ENCODE measurements at regions not wholly inside any gene's neighbourhood (a gene's known extent, or its start where the extent isn't known, plus 50 kb on each side); places are given as distances from the start of the nearest gene placed in this dataset.

GRCh38 chr13:76000131-76000530, 364.0 kb downstream of the LMO7 start:
- Histone ChIP-seq H3K27ac (no peak overlapping the region), H3K27me3 (no peaks in the 10 kb centered on the region), H3K9me3 (no peaks in the 10 kb centered on the region), H3K4me3 (no peak overlapping the region), H3K4me1 (no peaks in the 10 kb centered on the region), H3K36me3 (no peaks in the 10 kb centered on the region)
- intact Hi-C loops (cut with DNase I), result no loop called here
- TF ChIP-seq, protein P1, sequence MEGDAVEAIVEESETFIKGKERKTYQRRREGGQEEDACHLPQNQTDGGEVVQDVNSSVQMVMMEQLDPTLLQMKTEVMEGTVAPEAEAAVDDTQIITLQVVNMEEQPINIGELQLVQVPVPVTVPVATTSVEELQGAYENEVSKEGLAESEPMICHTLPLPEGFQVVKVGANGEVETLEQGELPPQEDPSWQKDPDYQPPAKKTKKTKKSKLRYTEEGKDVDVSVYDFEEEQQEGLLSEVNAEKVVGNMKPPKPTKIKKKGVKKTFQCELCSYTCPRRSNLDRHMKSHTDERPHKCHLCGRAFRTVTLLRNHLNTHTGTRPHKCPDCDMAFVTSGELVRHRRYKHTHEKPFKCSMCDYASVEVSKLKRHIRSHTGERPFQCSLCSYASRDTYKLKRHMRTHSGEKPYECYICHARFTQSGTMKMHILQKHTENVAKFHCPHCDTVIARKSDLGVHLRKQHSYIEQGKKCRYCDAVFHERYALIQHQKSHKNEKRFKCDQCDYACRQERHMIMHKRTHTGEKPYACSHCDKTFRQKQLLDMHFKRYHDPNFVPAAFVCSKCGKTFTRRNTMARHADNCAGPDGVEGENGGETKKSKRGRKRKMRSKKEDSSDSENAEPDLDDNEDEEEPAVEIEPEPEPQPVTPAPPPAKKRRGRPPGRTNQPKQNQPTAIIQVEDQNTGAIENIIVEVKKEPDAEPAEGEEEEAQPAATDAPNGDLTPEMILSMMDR (IDR thresholded peaks at IDR 0.05), result no peak
- DNase-seq (ENCODE audit: low spot score in 2 of 2), result no peak

- DNase-seq (ENCODE audit: low spot score in 2 of 2), result no peak
- H3K9me3 ChIP-seq, result no peaks in the 10 kb centered on the region
- TF ChIP-seq, protein P1 (IDR thresholded peaks at IDR 0.05), result no peak
- H3K27me3 ChIP-seq, result no peaks in the 10 kb centered on the region
- H3K4me3 ChIP-seq, result no peak overlapping the region
- no peaks in the 10 kb centered on the region for H3K36me3 ChIP-seq
- H3K27ac ChIP-seq, result no peak overlapping the region
- intact Hi-C loops (cut with DNase I), result no loop called here
- H3K4me1 ChIP-seq, result no peaks in the 10 kb centered on the region
Measured at GRCh38 chr13:75996582-75996981, 360.5 kb downstream of the LMO7 start.

DNA sequence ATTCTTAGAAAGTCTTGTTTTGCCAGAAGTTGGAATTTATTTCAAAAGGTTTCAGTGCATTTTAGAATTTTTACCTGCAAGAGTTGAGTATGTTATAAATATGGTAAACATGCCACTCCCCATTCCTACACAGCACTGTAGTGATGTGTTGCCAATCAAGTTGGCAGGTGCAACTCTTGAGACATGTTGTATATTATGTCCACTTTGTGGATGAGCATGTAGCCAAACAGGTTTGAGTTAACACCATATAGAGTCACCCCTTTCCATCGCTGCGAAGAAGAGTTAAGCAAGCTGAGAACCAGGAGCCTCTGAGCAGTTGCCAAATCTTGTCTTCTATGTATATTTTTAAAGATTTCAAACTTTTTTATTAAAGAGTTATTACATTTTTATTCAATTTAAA, 359.8 kb downstream of the LMO7 start:
- no peaks in the 10 kb centered on the region for H3K9me3 ChIP-seq
- intact Hi-C loops (cut with DNase I), result no loop called here
- H3K27me3 ChIP-seq, result no peaks in the 10 kb centered on the region
- no peak for DNase-seq (ENCODE audit: low spot score in 2 of 2)
- TF ChIP-seq, protein P1 (IDR thresholded peaks at IDR 0.05), result no peak
- no peak overlapping the region for H3K4me3 ChIP-seq
- H3K27ac ChIP-seq, result no peak overlapping the region
- H3K36me3 ChIP-seq, result no peaks in the 10 kb centered on the region
- no peaks in the 10 kb centered on the region for H3K4me1 ChIP-seq

DNA sequence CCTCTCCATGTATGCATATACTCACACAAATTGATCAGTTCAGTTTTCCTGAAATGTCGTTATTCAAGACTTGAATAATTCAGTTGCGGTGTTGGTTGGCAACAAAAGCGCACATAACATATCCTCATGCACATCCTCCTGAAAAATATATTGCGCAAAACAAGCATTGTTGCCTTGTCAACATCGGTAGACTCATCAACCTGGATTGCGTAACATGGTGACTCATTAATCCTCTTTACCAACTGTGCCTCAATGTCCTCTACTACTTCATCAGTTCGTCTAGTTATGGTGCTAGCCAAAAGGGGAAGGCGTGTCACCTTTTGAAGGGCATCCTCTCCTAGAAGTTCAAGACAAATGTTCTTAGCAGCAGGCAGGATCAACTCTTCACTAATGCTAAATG, 357.7 kb downstream of the LMO7 start:
- no peaks in the 10 kb centered on the region for H3K27me3 ChIP-seq
- TF ChIP-seq, protein P1 (IDR thresholded peaks at IDR 0.05), result no peak
- no peaks in the 10 kb centered on the region for H3K36me3 ChIP-seq
- DNase-seq (ENCODE audit: low spot score in 2 of 2), result no peak
- no peak overlapping the region for H3K4me3 ChIP-seq
- peaks cover 0 to 4% of the 10 kb centered on the region in 2 donors for H3K9me3 ChIP-seq
- intact Hi-C loops (cut with DNase I), result no loop called here
- no peak overlapping the region for H3K27ac ChIP-seq
- no peaks in the 10 kb centered on the region for H3K4me1 ChIP-seq

DNA sequence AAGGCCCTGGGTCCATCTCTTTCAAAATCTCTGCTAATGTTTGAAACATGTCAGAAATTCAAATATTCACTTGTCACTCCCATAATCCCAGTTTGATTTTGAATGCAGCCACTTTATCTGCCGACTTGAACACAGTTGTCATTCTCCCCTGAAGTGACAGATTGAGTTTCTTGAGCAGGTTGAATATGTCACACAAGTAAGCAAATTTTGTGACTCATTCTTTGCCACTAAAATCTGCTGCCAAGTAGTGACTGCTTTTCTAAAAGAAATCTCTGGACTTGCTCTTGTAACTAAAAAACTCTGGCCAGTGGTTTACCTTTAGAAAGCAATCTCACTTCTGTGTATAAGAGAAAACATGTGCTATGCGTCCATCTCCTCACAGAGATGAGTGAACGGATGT, 357.1 kb downstream of the LMO7 start:
- TF ChIP-seq, protein P1 (IDR thresholded peaks at IDR 0.05), result no peak
- DNase-seq (ENCODE audit: low spot score in 2 of 2), result no peak
- no peak overlapping the region for H3K4me3 ChIP-seq
- H3K36me3 ChIP-seq, result no peaks in the 10 kb centered on the region
- intact Hi-C loops (cut with DNase I), result no loop called here
- no peaks in the 10 kb centered on the region for H3K27me3 ChIP-seq
- no peaks in the 10 kb centered on the region for H3K4me1 ChIP-seq
- peaks cover 0 to 6% of the 10 kb centered on the region in 2 donors for H3K9me3 ChIP-seq
- H3K27ac ChIP-seq, result no peak overlapping the region

- no peaks in the 10 kb centered on the region for H3K27me3 ChIP-seq
- H3K4me3 ChIP-seq, result no peak overlapping the region
- H3K36me3 ChIP-seq, result no peaks in the 10 kb centered on the region
- no peak overlapping the region for H3K27ac ChIP-seq
- intact Hi-C loops (cut with DNase I), result no loop called here
- no peaks in the 10 kb centered on the region for H3K4me1 ChIP-seq
- H3K9me3 ChIP-seq, result peaks cover 0 to 6% of the 10 kb centered on the region in 2 donors
- TF ChIP-seq, protein P1 (IDR thresholded peaks at IDR 0.05), result no peak
- DNase-seq (ENCODE audit: low spot score in 2 of 2), result no peak
Measured at GRCh38 chr13:75986818-75987217, 350.7 kb downstream of the LMO7 start.

All from ascending aorta (tissue), 2 donors.